HFF-Myc (cell line): ENCODE measurements at regions not wholly inside any gene's neighbourhood (a gene's known extent, or its start where the extent isn't known, plus 50 kb on each side); places are given as distances from the start of the nearest gene placed in this dataset.

ENCODE experiments used
- DNase-seq: peaks from one replicate; pipeline ENCODE4 v3.0.0-alpha.2; 2011; ENCODE audit warnings: low read depth; ENCODE audit errors: extremely low read depth
- H3K4me3 ChIP-seq: replicated peaks from 2 replicates; pipeline ENCODE4 v1.5.1; 2011; ENCODE audit warnings: low read depth, mild to moderate bottlenecking, control low read depth, low read length
- CTCF ChIP-seq: IDR thresholded peaks from 2 replicates; pipeline ENCODE4 v1.5.1; 2012; ENCODE audit warnings: mild to moderate bottlenecking, low read depth, low read length, control low read depth; ENCODE audit errors: missing control alignments

- no peak overlapping the region for H3K4me3 ChIP-seq
- DNase-seq, result no peak
- TF ChIP-seq CTCF, result no peak
These were observed 331.2 kb upstream of the DCBLD2 start for GRCh38 chr3:99232696-99233095.

GRCh38 chr3:99218468-99218867 lies 317.0 kb upstream of the DCBLD2 start:
- DNase-seq, result no peak

GRCh38 chr3:99212969-99213368 lies 311.5 kb upstream of the DCBLD2 start:
- TF ChIP-seq CTCF, result no peak
- DNase-seq, result no peak

More at GRCh38 chr3:99218468-99218867, 317.0 kb upstream of the DCBLD2 start:
- TF ChIP-seq CTCF, result no peak
- H3K4me3 ChIP-seq, result no peak overlapping the region

GRCh38 chr3:99211309-99211708 lies 309.8 kb upstream of the DCBLD2 start:
- TF ChIP-seq CTCF, result no peak
- DNase-seq, result no peak
- H3K4me3 ChIP-seq, result no peak overlapping the region

More at GRCh38 chr3:99212969-99213368, 311.5 kb upstream of the DCBLD2 start:
- H3K4me3 ChIP-seq, result no peak overlapping the region

- no peak for DNase-seq
- no peak overlapping the region for H3K4me3 ChIP-seq
- no peak for TF ChIP-seq CTCF
These were observed 297.5 kb upstream of the DCBLD2 start for GRCh38 chr3:99199021-99199420.

- no peak for TF ChIP-seq CTCF
- H3K4me3 ChIP-seq, result no peak overlapping the region
- DNase-seq, result no peak
These were observed 289.7 kb upstream of the DCBLD2 start for GRCh38 chr3:99191186-99191585.

GRCh38 chr3:99188936-99189335 lies 287.4 kb upstream of the DCBLD2 start:
- no peak for TF ChIP-seq CTCF
- DNase-seq, result no peak
- H3K4me3 ChIP-seq, result no peak overlapping the region
